ENCODE measurements at regions not wholly inside any gene's neighbourhood (a gene's known extent, or its start where the extent isn't known, plus 50 kb on each side); places are given as distances from the start of the nearest gene placed in this dataset.

DNA sequence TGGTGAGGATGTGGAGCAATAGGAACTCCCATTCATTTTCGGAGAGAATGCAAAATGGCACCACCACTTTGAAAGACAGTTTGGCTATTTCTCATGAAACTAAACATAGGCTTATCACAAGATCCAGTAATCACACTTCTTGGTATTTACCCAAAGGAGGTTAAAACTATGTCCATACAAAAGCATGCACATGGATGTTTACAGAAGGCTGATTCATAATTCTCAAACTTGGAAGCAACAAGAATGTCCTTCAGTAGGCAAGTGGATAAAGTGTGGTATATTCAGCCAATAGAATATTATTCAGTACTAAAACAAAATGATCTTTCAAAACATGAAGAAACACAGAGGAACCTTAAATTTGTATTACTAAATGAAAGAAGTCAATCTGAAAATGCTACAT is 440.6 kb downstream of the FBXO15 start:
- no peak overlapping the region for H3K27ac ChIP-seq (ENCODE audit: low read depth in 1 of 2, low read length in 2 of 2)
- intact Hi-C loops (cut with micrococcal nuclease): no loop called here
- H3K9me3 ChIP-seq (replicated peaks in 1 of 2; ENCODE audit: control insufficient read depth in 1 of 2, insufficient read depth in 1 of 2, low read length in 2 of 2): peaks cover 0 to 3% of the 10 kb centered on the region in 2 donors
- H3K9ac ChIP-seq (ENCODE audit: insufficient read depth, low read length, poor library complexity, severe bottlenecking): no peak overlapping the region
- H3K4me3 Mint-ChIP-seq: no peak overlapping the region
- DNase-seq: no peak
- H3K27me3 ChIP-seq (ENCODE audit: control insufficient read depth in 2 of 2, insufficient read depth in 2 of 2, low read length in 2 of 2): no peaks in the 10 kb centered on the region
- no peak overlapping the region for H3K27ac Mint-ChIP-seq
- H3K4me1 Mint-ChIP-seq: no peaks in the 10 kb centered on the region
- no peaks in the 10 kb centered on the region for H3K36me3 Mint-ChIP-seq
- no peak overlapping the region for H2AFZ ChIP-seq (ENCODE audit: insufficient read depth, low read depth, low read length, poor library complexity, severe bottlenecking)
- peaks cover 0 to 8% (median 2%) of the 10 kb centered on the region in 7 donors for H3K9me3 Mint-ChIP-seq
- H3K36me3 ChIP-seq (replicated peaks in 1 of 2; ENCODE audit: control insufficient read depth in 1 of 2, insufficient read depth in 2 of 2, low read length in 2 of 2): no peaks in the 10 kb centered on the region
- no peaks in the 10 kb centered on the region for H3K79me2 ChIP-seq (ENCODE audit: insufficient read depth, low read length)
- no peaks in the 10 kb centered on the region for H4K20me1 ChIP-seq (ENCODE audit: insufficient read depth, low read length)
- TF ChIP-seq, protein P1, sequence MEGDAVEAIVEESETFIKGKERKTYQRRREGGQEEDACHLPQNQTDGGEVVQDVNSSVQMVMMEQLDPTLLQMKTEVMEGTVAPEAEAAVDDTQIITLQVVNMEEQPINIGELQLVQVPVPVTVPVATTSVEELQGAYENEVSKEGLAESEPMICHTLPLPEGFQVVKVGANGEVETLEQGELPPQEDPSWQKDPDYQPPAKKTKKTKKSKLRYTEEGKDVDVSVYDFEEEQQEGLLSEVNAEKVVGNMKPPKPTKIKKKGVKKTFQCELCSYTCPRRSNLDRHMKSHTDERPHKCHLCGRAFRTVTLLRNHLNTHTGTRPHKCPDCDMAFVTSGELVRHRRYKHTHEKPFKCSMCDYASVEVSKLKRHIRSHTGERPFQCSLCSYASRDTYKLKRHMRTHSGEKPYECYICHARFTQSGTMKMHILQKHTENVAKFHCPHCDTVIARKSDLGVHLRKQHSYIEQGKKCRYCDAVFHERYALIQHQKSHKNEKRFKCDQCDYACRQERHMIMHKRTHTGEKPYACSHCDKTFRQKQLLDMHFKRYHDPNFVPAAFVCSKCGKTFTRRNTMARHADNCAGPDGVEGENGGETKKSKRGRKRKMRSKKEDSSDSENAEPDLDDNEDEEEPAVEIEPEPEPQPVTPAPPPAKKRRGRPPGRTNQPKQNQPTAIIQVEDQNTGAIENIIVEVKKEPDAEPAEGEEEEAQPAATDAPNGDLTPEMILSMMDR (IDR thresholded peaks at IDR 0.05): no peak
- no peak overlapping the region for H3K4me2 ChIP-seq (replicated peaks; ENCODE audit: extremely low read depth, low read length, poor library complexity, severe bottlenecking)
- H3K27me3 Mint-ChIP-seq (ENCODE audit: low read depth in 3 of 3): peaks cover 2 to 3% (median 3%) of the 10 kb centered on the region in 3 donors
- H3K4me3 ChIP-seq (replicated peaks in 1 of 3; ENCODE audit: low read depth in 2 of 3, low read length in 3 of 3): no peak overlapping the region
- WGBS (ENCODE audit: insufficient coverage): no CpG with 5 or more reads among the region's 1 CpG
- H3K4me1 ChIP-seq (ENCODE audit: control insufficient read depth in 1 of 2, insufficient read depth in 2 of 2, low read length in 2 of 2): no peaks in the 10 kb centered on the region

DNA sequence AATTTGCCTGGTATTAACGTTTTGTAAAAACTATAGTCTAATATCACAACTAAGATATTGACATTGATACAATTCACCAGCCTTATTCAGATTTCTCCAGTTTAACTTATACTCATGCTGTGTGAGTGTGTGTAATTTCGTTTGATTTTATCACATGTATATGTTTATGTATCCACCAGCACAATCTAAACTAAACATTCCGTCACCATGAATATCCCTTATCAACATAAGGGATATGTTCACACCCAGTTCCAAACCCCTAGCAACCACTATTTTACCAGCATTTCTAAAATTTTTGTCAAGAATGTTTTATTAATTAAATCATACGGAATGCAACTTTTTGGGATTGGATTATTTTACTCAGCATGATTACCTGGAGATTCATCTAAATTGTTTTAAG is 450.3 kb downstream of the FBXO15 start:
- no peak overlapping the region for H3K4me3 ChIP-seq (replicated peaks in 1 of 3; ENCODE audit: low read depth in 2 of 3, low read length in 3 of 3)
- no peak overlapping the region for H3K4me2 ChIP-seq (replicated peaks; ENCODE audit: extremely low read depth, low read length, poor library complexity, severe bottlenecking)
- H3K27ac Mint-ChIP-seq: no peak overlapping the region
- H3K79me2 ChIP-seq (ENCODE audit: insufficient read depth, low read length): no peaks in the 10 kb centered on the region
- intact Hi-C loops (cut with micrococcal nuclease): no loop called here
- H3K4me1 Mint-ChIP-seq: no peaks in the 10 kb centered on the region
- no peaks in the 10 kb centered on the region for H3K4me1 ChIP-seq (ENCODE audit: control insufficient read depth in 1 of 2, insufficient read depth in 2 of 2, low read length in 2 of 2)
- H3K4me3 Mint-ChIP-seq: no peak overlapping the region
- TF ChIP-seq, protein P1 (IDR thresholded peaks at IDR 0.05): no peak
- H3K9ac ChIP-seq (ENCODE audit: insufficient read depth, low read length, poor library complexity, severe bottlenecking): no peak overlapping the region
- no peaks in the 10 kb centered on the region for H3K36me3 Mint-ChIP-seq
- no peak overlapping the region for H2AFZ ChIP-seq (ENCODE audit: insufficient read depth, low read depth, low read length, poor library complexity, severe bottlenecking)
- H3K9me3 ChIP-seq (replicated peaks in 1 of 2; ENCODE audit: control insufficient read depth in 1 of 2, insufficient read depth in 1 of 2, low read length in 2 of 2): no peaks in the 10 kb centered on the region
- peaks cover 0 to 5% (median 0%) of the 10 kb centered on the region in 7 donors for H3K9me3 Mint-ChIP-seq
- no CpG with 5 or more reads among the region's 4 CpGs for WGBS (ENCODE audit: insufficient coverage)
- no peak overlapping the region for H3K27ac ChIP-seq (ENCODE audit: low read depth in 1 of 2, low read length in 2 of 2)
- H4K20me1 ChIP-seq (ENCODE audit: insufficient read depth, low read length): no peaks in the 10 kb centered on the region
- DNase-seq: no peak
- H3K27me3 Mint-ChIP-seq (ENCODE audit: low read depth in 3 of 3): peaks cover 0 to 1% (median 0%) of the 10 kb centered on the region in 3 donors
- no peaks in the 10 kb centered on the region for H3K27me3 ChIP-seq (ENCODE audit: control insufficient read depth in 2 of 2, insufficient read depth in 2 of 2, low read length in 2 of 2)
- no peaks in the 10 kb centered on the region for H3K36me3 ChIP-seq (replicated peaks in 1 of 2; ENCODE audit: control insufficient read depth in 1 of 2, insufficient read depth in 2 of 2, low read length in 2 of 2)

All from CD14-positive monocyte (primary cell).